MM.1S (cell line): ENCODE measurements at regions not wholly inside any gene's neighbourhood (a gene's known extent, or its start where the extent isn't known, plus 50 kb on each side); places are given as distances from the start of the nearest gene placed in this dataset.

ENCODE experiments used
- EZH2 ChIP-seq: fragments of 300-600 bp; sonication (generic); optimal IDR thresholded peaks from 2 replicates; pipeline ENCODE3; 2017; ENCODE audit warnings: low read depth, mild to moderate bottlenecking, antibody characterized with exemption, low read length, mixed read lengths
- TF ChIP-seq, protein P1 (sequence below): fragments of 300-600 bp; sonication (generic); IDR thresholded peaks from 2 replicates; pipeline ENCODE4 v1.5.1; 2016; ENCODE audit warnings: antibody characterized with exemption, low read length, mixed read lengths

- TF ChIP-seq, protein P1, sequence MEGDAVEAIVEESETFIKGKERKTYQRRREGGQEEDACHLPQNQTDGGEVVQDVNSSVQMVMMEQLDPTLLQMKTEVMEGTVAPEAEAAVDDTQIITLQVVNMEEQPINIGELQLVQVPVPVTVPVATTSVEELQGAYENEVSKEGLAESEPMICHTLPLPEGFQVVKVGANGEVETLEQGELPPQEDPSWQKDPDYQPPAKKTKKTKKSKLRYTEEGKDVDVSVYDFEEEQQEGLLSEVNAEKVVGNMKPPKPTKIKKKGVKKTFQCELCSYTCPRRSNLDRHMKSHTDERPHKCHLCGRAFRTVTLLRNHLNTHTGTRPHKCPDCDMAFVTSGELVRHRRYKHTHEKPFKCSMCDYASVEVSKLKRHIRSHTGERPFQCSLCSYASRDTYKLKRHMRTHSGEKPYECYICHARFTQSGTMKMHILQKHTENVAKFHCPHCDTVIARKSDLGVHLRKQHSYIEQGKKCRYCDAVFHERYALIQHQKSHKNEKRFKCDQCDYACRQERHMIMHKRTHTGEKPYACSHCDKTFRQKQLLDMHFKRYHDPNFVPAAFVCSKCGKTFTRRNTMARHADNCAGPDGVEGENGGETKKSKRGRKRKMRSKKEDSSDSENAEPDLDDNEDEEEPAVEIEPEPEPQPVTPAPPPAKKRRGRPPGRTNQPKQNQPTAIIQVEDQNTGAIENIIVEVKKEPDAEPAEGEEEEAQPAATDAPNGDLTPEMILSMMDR = no peak
- TF ChIP-seq EZH2 = no peak
These were observed 484.4 kb downstream of the TMEM121 start for GRCh38 chr14:106010783-106011182.
